ENCODE measurements at regions not wholly inside any gene's neighbourhood (a gene's known extent, or its start where the extent isn't known, plus 50 kb on each side); places are given as distances from the start of the nearest gene placed in this dataset.
"Not testable (repeated sequence)": the region's sequence is repeated elsewhere in the genome, so short reads cannot be mapped to it uniquely, and the experiment has no call there.

- DNase-seq (ENCODE audit: low spot score in 2 of 2) (no peak), ATAC-seq (no peak)
- Mint-ChIP-seq H3K9me3 (no peaks in the 10 kb centered on the region), H3K27ac (no peak overlapping the region), H3K36me3 (no peaks in the 10 kb centered on the region)
Measured at GRCh38 chr12:3364661-3365462, 126.1 kb upstream of the PRMT8 start.

GRCh38 chr12:3365463-3366411, 125.3 kb upstream of the PRMT8 start:
- Mint-ChIP-seq H3K27ac (no peak overlapping the region), H3K9me3 (no peaks in the 10 kb centered on the region), H3K36me3 (no peaks in the 10 kb centered on the region)
- peak in 1 of 2 donors; percentile 38 for ATAC-seq
- no peak for DNase-seq (ENCODE audit: low spot score in 2 of 2)

DNA sequence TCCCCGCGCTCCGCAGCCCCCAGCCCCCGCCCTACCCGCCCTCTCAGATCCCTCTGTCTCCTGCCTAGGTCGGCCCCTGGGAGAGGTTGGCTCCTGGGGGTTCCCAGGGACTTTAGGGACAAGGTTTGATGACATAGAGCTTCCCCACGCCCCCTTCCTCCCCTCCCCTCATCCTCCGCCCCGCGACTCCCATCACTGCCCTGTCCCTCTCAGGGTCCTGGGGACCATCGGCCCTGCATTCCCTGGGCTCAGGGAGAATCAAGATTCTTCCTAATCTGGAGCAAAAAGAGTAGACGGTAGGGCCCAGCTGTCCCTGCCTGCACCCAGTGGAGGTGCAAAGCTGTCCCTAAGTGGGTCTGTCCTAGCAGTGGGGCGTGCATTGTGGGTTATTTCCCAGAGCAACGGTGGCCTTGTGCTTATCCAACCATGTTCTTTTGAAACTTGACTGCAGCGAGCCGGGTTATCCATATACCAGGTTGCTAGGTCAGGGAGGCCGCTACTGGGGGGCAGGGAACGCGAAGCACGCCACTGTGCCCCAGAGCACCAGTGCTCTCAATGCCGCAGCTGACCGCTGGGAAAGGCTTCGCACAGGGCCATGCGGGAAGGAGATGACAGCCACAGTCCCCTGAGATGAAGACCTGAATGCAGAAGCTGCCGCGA, 124.4 kb upstream of the PRMT8 start:
- DNase-seq (ENCODE audit: low spot score in 2 of 2) (no peak), ATAC-seq (no peak)
- no peaks in the 10 kb centered on the region for H3K9me3 Mint-ChIP-seq
- H3K27ac Mint-ChIP-seq = no peak overlapping the region
- H3K36me3 Mint-ChIP-seq = no peaks in the 10 kb centered on the region

DNA sequence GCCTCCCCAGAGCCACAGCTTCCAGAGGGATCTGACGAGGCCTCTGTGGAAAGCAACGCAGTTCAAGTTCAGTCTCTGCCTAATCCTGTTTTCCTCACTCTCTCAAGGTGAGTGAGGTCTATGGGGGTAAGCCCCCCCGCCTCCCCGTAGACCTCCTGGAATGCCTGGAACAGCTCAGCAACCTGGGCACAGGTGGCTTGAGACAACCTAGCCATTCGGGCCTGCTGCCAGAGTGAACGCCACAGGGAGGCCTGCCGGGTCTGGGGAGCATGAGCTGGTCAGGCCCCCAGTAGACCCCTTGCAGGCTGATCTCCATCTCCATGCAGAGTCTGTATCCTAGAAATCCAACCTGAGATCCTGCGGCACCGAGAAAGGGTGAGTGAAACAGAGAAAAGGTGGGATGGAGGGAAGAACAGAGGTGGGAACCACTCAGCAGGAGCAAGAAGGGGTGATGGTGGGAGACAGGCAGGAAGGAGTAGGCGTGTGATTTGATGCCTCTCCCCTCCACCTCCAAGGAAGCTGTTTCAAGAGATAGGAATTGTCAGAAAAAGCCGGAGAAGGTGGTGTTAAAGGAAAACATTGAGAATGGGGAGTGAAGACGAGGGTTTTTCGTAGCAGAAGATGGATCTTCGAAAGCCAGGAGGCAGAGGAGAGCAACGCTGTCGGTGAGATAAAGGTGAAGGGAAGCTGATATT, 123.1 kb upstream of the PRMT8 start:
- Mint-ChIP-seq H3K27ac (no peak overlapping the region), H3K9me3 (no peaks in the 10 kb centered on the region), H3K36me3 (no peaks in the 10 kb centered on the region)
- ATAC-seq (no peak), DNase-seq (ENCODE audit: low spot score in 2 of 2) (no peak)

DNA sequence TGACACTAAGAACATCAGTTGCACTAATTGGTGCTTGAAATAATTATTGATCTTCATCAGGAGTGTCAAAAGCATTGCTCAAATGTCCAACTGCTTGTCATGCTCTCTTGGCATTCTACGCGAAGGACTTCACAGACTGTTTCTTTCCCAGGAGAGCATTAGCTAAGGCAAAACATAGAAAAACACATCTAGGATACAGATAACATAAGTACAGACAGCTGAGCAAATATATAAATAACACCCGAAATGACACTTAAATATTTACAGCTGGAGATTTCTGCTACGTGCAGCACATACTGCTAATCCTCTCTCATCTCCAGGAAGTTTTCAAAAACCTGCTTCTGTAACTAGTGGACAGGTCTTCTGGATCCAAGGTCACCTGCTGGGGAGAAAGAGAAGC, 120.0 kb upstream of the PRMT8 start:
- Mint-ChIP-seq H3K27ac (no peak overlapping the region), H3K36me3 (no peaks in the 10 kb centered on the region), H3K9me3 (no peaks in the 10 kb centered on the region)
- no peak for ATAC-seq
- no peak for DNase-seq (ENCODE audit: low spot score in 2 of 2)

DNA sequence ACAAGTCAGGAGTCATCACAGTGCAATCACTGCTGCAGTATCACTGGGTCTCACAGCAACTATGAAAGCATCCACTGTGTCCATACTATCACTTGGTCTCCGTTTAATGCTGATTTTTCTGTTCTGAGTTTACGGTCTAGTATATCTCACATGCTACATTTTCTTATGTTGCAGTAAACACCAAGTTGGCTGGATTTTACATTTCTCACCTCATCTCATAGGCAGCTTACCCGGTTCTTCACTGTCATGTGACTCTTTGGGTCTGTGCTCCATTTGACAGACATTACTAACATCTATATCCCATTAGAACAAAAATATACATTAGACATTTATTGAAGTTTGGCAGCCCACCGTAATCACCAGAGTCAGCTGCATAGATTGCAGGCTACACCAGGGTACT, 115.7 kb upstream of the PRMT8 start:
- ATAC-seq (no peak), DNase-seq (ENCODE audit: low spot score in 2 of 2) (no peak)
- Mint-ChIP-seq H3K36me3 (no peaks in the 10 kb centered on the region), H3K9me3 (no peaks in the 10 kb centered on the region), H3K27ac (no peak overlapping the region)

- ATAC-seq (no peak), DNase-seq (ENCODE audit: low spot score in 2 of 2) (no peak)
- H3K36me3 Mint-ChIP-seq = no peaks in the 10 kb centered on the region
- no peaks in the 10 kb centered on the region for H3K9me3 Mint-ChIP-seq
- H3K27ac Mint-ChIP-seq = no peak overlapping the region
Measured at GRCh38 chr12:3376779-3377455, 114.1 kb upstream of the PRMT8 start.

GRCh38 chr12:3378655-3379054, 112.3 kb upstream of the PRMT8 start:
- Mint-ChIP-seq H3K27ac (no peak overlapping the region), H3K9me3 (no peaks in the 10 kb centered on the region), H3K36me3 (no peaks in the 10 kb centered on the region)
- ATAC-seq (no peak), DNase-seq (ENCODE audit: low spot score in 2 of 2) (no peak)

DNA sequence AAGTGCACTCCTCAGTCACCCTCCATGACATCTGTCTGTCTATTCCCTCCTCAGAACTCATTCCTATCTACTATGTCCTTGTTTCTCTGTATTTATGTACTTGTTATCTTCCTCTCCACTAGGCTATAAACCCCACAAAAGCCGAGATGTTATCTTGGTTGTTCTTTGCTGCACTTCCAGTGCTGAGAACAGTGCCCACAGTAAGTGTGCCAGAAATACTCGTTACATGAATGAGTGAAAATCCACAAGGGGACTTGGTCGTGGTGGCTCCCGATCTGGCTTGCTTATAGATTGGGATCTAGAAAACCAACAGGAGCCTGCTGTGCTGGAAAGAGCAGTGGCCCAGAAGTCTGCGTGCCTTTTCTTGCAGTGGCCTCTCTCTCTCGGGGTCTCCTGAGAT, 111.9 kb upstream of the PRMT8 start:
- DNase-seq (ENCODE audit: low spot score in 2 of 2) = no peak
- Mint-ChIP-seq H3K36me3 (no peaks in the 10 kb centered on the region), H3K9me3 (no peaks in the 10 kb centered on the region), H3K27ac (no peak overlapping the region)
- no peak for ATAC-seq

GRCh38 chr12:3380200-3381043, 110.6 kb upstream of the PRMT8 start:
- Mint-ChIP-seq H3K9me3 (no peaks in the 10 kb centered on the region), H3K36me3 (no peaks in the 10 kb centered on the region), H3K27ac (no peak overlapping the region)
- ATAC-seq (no peak), DNase-seq (ENCODE audit: low spot score in 2 of 2) (no peak)

DNA sequence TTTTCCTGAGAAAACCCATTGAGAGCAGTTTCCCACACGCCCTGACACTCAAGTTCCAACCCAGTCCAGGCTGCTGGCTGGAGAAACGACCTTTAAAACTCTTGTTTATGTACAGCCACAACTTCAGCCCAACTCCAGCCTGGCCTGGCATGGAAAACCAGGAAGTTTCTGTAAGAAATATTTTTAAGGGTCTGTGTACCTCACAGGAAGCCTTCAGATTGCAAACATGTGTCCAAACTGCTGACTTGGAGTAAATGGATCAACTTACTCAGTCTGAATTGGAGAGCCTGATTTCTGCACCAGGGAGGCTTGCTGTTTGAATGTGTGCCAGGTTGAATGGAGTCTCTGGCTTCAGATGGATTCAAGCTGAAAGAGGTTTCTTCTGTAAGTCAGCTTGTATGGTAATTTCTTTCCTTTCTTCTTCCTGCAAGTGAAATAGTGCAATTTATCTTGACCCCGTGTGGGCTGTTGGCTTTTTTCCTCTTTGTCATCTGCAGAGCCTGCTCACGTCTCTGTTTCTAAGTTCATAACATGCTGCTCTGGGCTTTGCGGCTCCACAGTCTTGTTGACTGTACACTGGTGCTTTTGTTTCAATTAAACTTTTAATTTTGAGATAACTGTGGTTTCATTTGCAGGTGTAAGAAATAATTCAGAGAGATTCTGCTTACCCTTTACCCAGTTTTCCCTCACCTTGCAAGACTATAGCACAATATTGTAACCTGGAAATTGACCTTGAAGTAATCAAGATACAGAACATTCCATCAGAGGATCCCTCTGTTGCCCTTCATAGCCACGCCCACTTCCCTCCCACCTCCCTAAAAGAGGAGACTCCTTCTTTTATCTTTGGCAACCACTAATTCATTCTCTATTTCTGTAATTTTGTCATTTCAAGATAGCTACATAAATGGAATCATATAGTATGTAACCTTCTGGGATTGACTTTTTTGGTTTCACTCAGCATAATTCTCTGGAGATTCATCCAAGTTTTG, 109.7 kb upstream of the PRMT8 start:
- ATAC-seq (no peak), DNase-seq (ENCODE audit: low spot score in 2 of 2) (no peak)
- H3K36me3 Mint-ChIP-seq = no peaks in the 10 kb centered on the region
- H3K9me3 Mint-ChIP-seq = peaks cover 0 to 5% of the 10 kb centered on the region in 2 donors
- H3K27ac Mint-ChIP-seq = no peak overlapping the region

DNA sequence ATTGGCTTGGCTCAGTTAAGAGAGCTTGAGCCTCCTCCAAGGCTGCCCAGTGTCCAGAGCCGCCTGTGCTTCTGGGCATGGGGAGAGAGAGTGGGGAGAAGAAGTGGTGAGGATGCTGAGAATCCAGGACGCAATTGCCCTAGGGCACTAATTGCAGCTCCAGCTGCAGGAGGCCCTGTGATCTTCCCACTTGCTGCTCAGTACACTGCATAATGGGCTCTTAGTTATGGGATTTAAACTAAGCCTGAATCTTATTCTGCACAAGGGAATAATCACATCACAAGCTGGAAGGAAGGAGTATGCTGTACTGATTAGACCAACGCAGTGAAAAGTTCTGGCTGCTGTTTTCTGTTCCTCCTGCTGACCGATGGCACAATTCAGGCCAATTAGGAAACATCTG, 101.0 kb upstream of the PRMT8 start:
- DNase-seq (ENCODE audit: low spot score in 2 of 2) (no peak), ATAC-seq (no peak)
- Mint-ChIP-seq H3K9me3 (peaks cover 0 to 9% of the 10 kb centered on the region in 2 donors), H3K36me3 (no peaks in the 10 kb centered on the region), H3K27ac (no peak overlapping the region)

GRCh38 chr12:3397596-3397995, 93.4 kb upstream of the PRMT8 start:
- DNase-seq (ENCODE audit: low spot score in 2 of 2); H3K36me3 Mint-ChIP-seq; ATAC-seq; H3K9me3 Mint-ChIP-seq; H3K27ac Mint-ChIP-seq: not testable (repeated sequence)

- Mint-ChIP-seq H3K9me3 (peaks cover 4 to 6% of the 10 kb centered on the region in 2 donors), H3K36me3 (no peaks in the 10 kb centered on the region), H3K27ac (no peak overlapping the region)
- ATAC-seq (peak in 1 of 2 donors; percentile 40), DNase-seq (ENCODE audit: low spot score in 2 of 2) (no peak)
Measured at GRCh38 chr12:3398196-3398789, 92.7 kb upstream of the PRMT8 start.

All from activated naive CD4-positive, alpha-beta T cell treated with anti-CD3 and anti-CD28 coated beads, Interleukin-2, amount 50 U/mL, for 72 hours (primary cell).